PC-3 (cell line): ENCODE measurements at regions not wholly inside any gene's neighbourhood (a gene's known extent, or its start where the extent isn't known, plus 50 kb on each side); places are given as distances from the start of the nearest gene placed in this dataset.

Experiments
- EZH2 ChIP-seq: fragments of 300-600 bp; sonication (generic); IDR thresholded peaks from one replicate; pipeline ENCODE4 v1.6.1; 2017; ENCODE audit warnings: antibody characterized with exemption, mild to moderate bottlenecking, low read length; ENCODE audit not compliant: unreplicated experiment
- TF ChIP-seq, protein P1 (sequence below): fragments of 300-600 bp; sonication (generic); conservative IDR thresholded peaks from 2 replicates; pipeline ENCODE4 v1.5.1; 2017; ENCODE audit warnings: antibody characterized with exemption, low read depth, mild to moderate bottlenecking, low read length

GRCh38 chr2:79389481-79389880, 123.4 kb upstream of the CTNNA2 start:
- TF ChIP-seq, protein P1, sequence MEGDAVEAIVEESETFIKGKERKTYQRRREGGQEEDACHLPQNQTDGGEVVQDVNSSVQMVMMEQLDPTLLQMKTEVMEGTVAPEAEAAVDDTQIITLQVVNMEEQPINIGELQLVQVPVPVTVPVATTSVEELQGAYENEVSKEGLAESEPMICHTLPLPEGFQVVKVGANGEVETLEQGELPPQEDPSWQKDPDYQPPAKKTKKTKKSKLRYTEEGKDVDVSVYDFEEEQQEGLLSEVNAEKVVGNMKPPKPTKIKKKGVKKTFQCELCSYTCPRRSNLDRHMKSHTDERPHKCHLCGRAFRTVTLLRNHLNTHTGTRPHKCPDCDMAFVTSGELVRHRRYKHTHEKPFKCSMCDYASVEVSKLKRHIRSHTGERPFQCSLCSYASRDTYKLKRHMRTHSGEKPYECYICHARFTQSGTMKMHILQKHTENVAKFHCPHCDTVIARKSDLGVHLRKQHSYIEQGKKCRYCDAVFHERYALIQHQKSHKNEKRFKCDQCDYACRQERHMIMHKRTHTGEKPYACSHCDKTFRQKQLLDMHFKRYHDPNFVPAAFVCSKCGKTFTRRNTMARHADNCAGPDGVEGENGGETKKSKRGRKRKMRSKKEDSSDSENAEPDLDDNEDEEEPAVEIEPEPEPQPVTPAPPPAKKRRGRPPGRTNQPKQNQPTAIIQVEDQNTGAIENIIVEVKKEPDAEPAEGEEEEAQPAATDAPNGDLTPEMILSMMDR = no peak
- TF ChIP-seq EZH2 = no peak
